A673 (cell line): ENCODE measurements at regions not wholly inside any gene's neighbourhood (a gene's known extent, or its start where the extent isn't known, plus 50 kb on each side); places are given as distances from the start of the nearest gene placed in this dataset.

Experiments used
- BruUV-seq: library from RNA; stranded (reverse); fragments of 400-500 nt; replicated peaks from 2 replicates; lab custom pipeline; 2021; lab: Mats Ljungman, UMichigan
- CTCF ChIA-PET: fragments of 300-600 bp; sonication (Branson Sonifier 250); formaldehyde crosslinking; loops from one replicate; lab custom pipeline; 2022; ENCODE audit warnings: antibody characterized with exemption; lab: Charles Lee
- POLR2A ChIA-PET: fragments of 300-600 bp; sonication (Branson Sonifier 250); formaldehyde crosslinking; loops from one replicate; lab custom pipeline; 2022; ENCODE audit warnings: antibody characterized with exemption; ENCODE audit not compliant: low non-redundant PET; lab: Charles Lee
- DNase-seq: peaks from one replicate; pipeline ENCODE4 v3.0.0-alpha.2; 2015; ENCODE audit warnings: low spot score
- H3K27ac ChIP-seq: fragments of 200-600 bp; sonication (generic); 2 replicates; pipeline ENCODE4 v1.5.1; 2016; ENCODE audit warnings: mixed run types, low read depth, mild to moderate bottlenecking, mixed read lengths, antibody characterized with exemption, low read length; ENCODE audit not compliant: poor library complexity, severe bottlenecking
- H3K27me3 ChIP-seq: fragments of 200-600 bp; sonication (generic); replicated peaks from 2 replicates; pipeline ENCODE4 v1.6.1; 2017; ENCODE audit warnings: mixed run types, low read depth, mild to moderate bottlenecking, mixed read lengths, antibody characterized with exemption, low read length; ENCODE audit not compliant: insufficient read depth, poor library complexity
- H3K36me3 ChIP-seq: fragments of 200-600 bp; sonication (generic); 2 replicates; pipeline ENCODE4 v1.6.1; 2016; ENCODE audit warnings: mixed run types, mild to moderate bottlenecking, mixed read lengths, antibody characterized with exemption, low read length; ENCODE audit not compliant: insufficient read depth, poor library complexity, severe bottlenecking
- H3K4me1 ChIP-seq: fragments of 200-600 bp; sonication (generic); 2 replicates; pipeline ENCODE4 v1.6.1; 2017; ENCODE audit warnings: mixed run types, mild to moderate bottlenecking, mixed read lengths, antibody characterized with exemption, low read length; ENCODE audit not compliant: insufficient read depth, poor library complexity, severe bottlenecking
- H3K4me3 ChIP-seq: fragments of 200-600 bp; sonication (generic); 2 replicates; pipeline ENCODE4 v1.5.1; 2016; ENCODE audit warnings: low read depth, mixed run types, mild to moderate bottlenecking, mixed read lengths, low read length; ENCODE audit not compliant: poor library complexity, severe bottlenecking
- H3K9me3 ChIP-seq: fragments of 200-600 bp; sonication (generic); 2 replicates; pipeline ENCODE4 v1.6.1; 2016; ENCODE audit warnings: mixed run types, low read depth, mild to moderate bottlenecking, mixed read lengths, antibody characterized with exemption, low read length; ENCODE audit not compliant: poor library complexity, severe bottlenecking
- EZH2 ChIP-seq: fragments of 200-600 bp; sonication (generic); IDR thresholded peaks from 2 replicates; pipeline ENCODE4 v1.6.1; 2017; ENCODE audit warnings: borderline replicate concordance, low read depth, mild to moderate bottlenecking, mixed read lengths, antibody characterized with exemption, low read length; ENCODE audit not compliant: poor library complexity, severe bottlenecking
- intact Hi-C: fragments of 100-400 bp; cut with micrococcal nuclease; formaldehyde crosslinking; loops from one replicate; pipeline ENCODE4 v1.10.0; 2022; ENCODE audit not compliant: unreplicated experiment
- TF ChIP-seq, protein P1 (sequence below): fragments of 300-800, 200-600 bp; sonication (generic); conservative IDR thresholded peaks from 2 replicates; pipeline ENCODE4 v1.5.1; 2017; ENCODE audit warnings: low read depth, mild to moderate bottlenecking, antibody characterized with exemption, low read length, moderate library complexity, mixed read lengths

- DNase-seq, result no peak
- POLR2A ChIA-PET, result no interaction called here
- Histone ChIP-seq H3K9me3 (no peaks in the 10 kb centered on the region), H3K27ac (no peak overlapping the region), H3K4me3 (no peak overlapping the region), H3K36me3 (peaks cover 12% of the 10 kb centered on the region), H3K4me1 (peaks cover 8% of the 10 kb centered on the region), H3K27me3 (no peaks in the 10 kb centered on the region)
- intact Hi-C loops, result no loop called here
- CTCF ChIA-PET, result interaction anchor here (0.8 kb wide), 1 partner anchor 12 kb away, joined by 3 read pairs; no protein-coding TSS in a partner anchor
- TF ChIP-seq, protein P1, sequence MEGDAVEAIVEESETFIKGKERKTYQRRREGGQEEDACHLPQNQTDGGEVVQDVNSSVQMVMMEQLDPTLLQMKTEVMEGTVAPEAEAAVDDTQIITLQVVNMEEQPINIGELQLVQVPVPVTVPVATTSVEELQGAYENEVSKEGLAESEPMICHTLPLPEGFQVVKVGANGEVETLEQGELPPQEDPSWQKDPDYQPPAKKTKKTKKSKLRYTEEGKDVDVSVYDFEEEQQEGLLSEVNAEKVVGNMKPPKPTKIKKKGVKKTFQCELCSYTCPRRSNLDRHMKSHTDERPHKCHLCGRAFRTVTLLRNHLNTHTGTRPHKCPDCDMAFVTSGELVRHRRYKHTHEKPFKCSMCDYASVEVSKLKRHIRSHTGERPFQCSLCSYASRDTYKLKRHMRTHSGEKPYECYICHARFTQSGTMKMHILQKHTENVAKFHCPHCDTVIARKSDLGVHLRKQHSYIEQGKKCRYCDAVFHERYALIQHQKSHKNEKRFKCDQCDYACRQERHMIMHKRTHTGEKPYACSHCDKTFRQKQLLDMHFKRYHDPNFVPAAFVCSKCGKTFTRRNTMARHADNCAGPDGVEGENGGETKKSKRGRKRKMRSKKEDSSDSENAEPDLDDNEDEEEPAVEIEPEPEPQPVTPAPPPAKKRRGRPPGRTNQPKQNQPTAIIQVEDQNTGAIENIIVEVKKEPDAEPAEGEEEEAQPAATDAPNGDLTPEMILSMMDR, result no peak
- no peak for TF ChIP-seq EZH2
- no TSS peak for BruUV-seq
These were observed 119.0 kb downstream of the RFLNA start for GRCh38 chr12:124413915-124414314.

DNA sequence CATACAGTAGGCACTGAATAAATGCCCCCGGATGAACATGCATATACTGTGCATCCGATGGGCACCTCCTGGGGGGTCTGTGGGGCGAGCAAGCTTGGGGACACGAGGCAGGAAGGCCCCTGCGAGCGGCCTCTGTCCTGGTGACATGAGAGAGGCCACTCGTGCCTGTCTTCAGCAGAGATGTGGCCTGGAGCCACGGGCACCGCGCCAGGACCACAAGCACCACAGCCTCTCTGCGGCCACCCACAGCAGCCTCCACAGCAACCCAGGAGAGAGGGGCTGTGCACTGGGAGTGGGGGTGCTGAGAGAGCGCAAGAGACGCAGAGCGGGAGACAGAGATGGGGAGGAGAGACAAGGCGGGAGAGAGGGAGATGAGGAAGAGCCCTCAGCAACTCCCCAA, 118.5 kb downstream of the RFLNA start:
- CTCF ChIA-PET, result no interaction called here
- H3K27me3 ChIP-seq, result no peaks in the 10 kb centered on the region

DNA sequence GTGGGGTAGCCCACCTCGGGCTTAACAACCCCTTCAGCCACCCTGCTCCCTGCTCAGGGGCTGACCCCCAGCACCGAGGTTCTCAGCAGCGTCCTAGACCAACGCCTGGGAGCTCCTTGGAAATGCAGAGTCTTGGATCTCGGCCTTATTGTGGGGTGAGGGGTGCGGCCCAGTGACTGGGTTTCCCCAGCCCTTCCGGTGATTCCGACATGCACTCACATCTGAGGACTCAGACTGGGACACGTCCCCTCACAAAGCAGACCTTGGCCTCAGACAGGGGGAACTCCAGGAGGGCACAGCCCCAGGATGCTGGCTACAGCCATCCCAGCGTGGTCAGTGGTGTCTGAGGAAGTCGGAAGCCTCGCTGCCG, 117.7 kb downstream of the RFLNA start:
- CTCF ChIA-PET, result no interaction called here
- Histone ChIP-seq H3K9me3 (no peaks in the 10 kb centered on the region), H3K4me1 (peaks cover 8% of the 10 kb centered on the region), H3K36me3 (peaks cover 6% of the 10 kb centered on the region), H3K4me3 (no peak overlapping the region), H3K27me3 (no peaks in the 10 kb centered on the region), H3K27ac (no peak overlapping the region)
- POLR2A ChIA-PET, result no interaction called here
- intact Hi-C loops, result no loop called here
- TF ChIP-seq, protein P1, result no peak
- no peak for TF ChIP-seq EZH2
- no peak for DNase-seq
- no TSS peak for BruUV-seq

More for the DNA sequence above, 118.5 kb downstream of the RFLNA start:
- intact Hi-C loops, result no loop called here
- no TSS peak for BruUV-seq
- Histone ChIP-seq H3K4me3 (no peak overlapping the region), H3K36me3 (peaks cover 11% of the 10 kb centered on the region), H3K9me3 (no peaks in the 10 kb centered on the region), H3K4me1 (peaks cover 8% of the 10 kb centered on the region), H3K27ac (no peak overlapping the region)
- no peak for TF ChIP-seq EZH2
- TF ChIP-seq, protein P1, result no peak
- DNase-seq, result no peak
- POLR2A ChIA-PET, result no interaction called here
